Panc1 (cell line): ENCODE measurements at regions not wholly inside any gene's neighbourhood (a gene's known extent, or its start where the extent isn't known, plus 50 kb on each side); places are given as distances from the start of the nearest gene placed in this dataset.

Experiments
- ATAC-seq: fragments of 200-7000 bp; cut with Tn5 transposase; 2 replicates; pipeline ENCODE4 v1.9.1; 2020; ENCODE audit warnings: mild to moderate bottlenecking, moderate library complexity
- BruUV-seq: library from RNA; stranded (reverse); fragments of 400-500 nt; replicated peaks from 2 replicates; lab custom pipeline; 2021; lab: Mats Ljungman, UMichigan
- CTCF ChIA-PET: fragments of 300-600 bp; sonication (Branson Sonifier 250); formaldehyde crosslinking; loops from one replicate; lab custom pipeline; 2022; ENCODE audit warnings: antibody characterized with exemption; lab: Charles Lee
- POLR2A ChIA-PET: fragments of 300-600 bp; sonication (Branson Sonifier 250); formaldehyde crosslinking; loops from one replicate; lab custom pipeline; 2022; ENCODE audit warnings: antibody characterized with exemption; lab: Charles Lee
- DNase-seq: peaks from one replicate; pipeline ENCODE4 v3.0.0-alpha.2; 2010; ENCODE audit warnings: low read depth, low spot score
- H3K27ac ChIP-seq: 2 replicates; pipeline ENCODE4 v1.5.1; 2011; ENCODE audit warnings: mild to moderate bottlenecking, low read length, inconsistent platforms
- H3K27me3 ChIP-seq: fragments of 200-500 bp; sonication (Bioruptor generic); 2 replicates; pipeline ENCODE4 v1.6.0; 2014; ENCODE audit warnings: low read length, inconsistent platforms; ENCODE audit not compliant: control insufficient read depth, insufficient read depth
- H3K36me3 ChIP-seq: fragments of 200-500 bp; sonication (Bioruptor generic); 2 replicates; pipeline ENCODE4 v1.5.1; 2014; ENCODE audit warnings: inconsistent platforms, mild to moderate bottlenecking, low read length, moderate library complexity; ENCODE audit not compliant: control insufficient read depth, insufficient read depth
- H3K4me1 ChIP-seq: 2 replicates; pipeline ENCODE4 v1.5.1; 2011; ENCODE audit warnings: inconsistent platforms, mild to moderate bottlenecking, low read length, moderate library complexity; ENCODE audit not compliant: control insufficient read depth, insufficient read depth
- H3K4me3 ChIP-seq, 2 experiments: 2 replicates each; pipeline ENCODE4 v1.5.1; 2011 to 2012; ENCODE audit warnings: low read depth in 2 of 2, low read length in 2 of 2, mild to moderate bottlenecking in 2 of 2, inconsistent platforms in 1 of 2, moderate library complexity in 1 of 2
- H3K9me3 ChIP-seq: fragments of 200-500 bp; sonication (Bioruptor generic); 2 replicates; pipeline ENCODE4 v1.5.1; 2014; ENCODE audit warnings: low read depth, mild to moderate bottlenecking, inconsistent platforms, low read length, moderate library complexity; ENCODE audit not compliant: control insufficient read depth, insufficient read depth
- CTCF ChIP-seq: fragments of 450-650 bp; IDR thresholded peaks from 2 replicates; pipeline ENCODE4 v1.5.1; 2017; ENCODE audit warnings: mild to moderate bottlenecking
- POLR2AphosphoS5 ChIP-seq: IDR thresholded peaks from 2 replicates; pipeline ENCODE4 v1.6.1; 2012; ENCODE audit warnings: mild to moderate bottlenecking, low read depth, low read length, moderate library complexity
- REST ChIP-seq, 2 experiments: IDR thresholded peaks; 2 replicates each; pipeline ENCODE4 v1.6.1; 2011 to 2012; ENCODE audit warnings: low read depth in 2 of 2, control low read depth in 1 of 2, low read length in 1 of 2, mild to moderate bottlenecking in 1 of 2, moderate library complexity in 1 of 2; ENCODE audit not compliant: insufficient read depth in 1 of 2
- SIN3A ChIP-seq: IDR thresholded peaks from 2 replicates; pipeline ENCODE4 v1.6.1; 2012; ENCODE audit warnings: low read depth, mild to moderate bottlenecking, low read length, moderate library complexity, borderline replicate concordance; ENCODE audit not compliant: insufficient read depth
- TCF7L2 ChIP-seq: IDR thresholded peaks from 2 replicates; pipeline ENCODE4 v1.6.1; 2011; ENCODE audit warnings: mild to moderate bottlenecking, low read depth, low read length, inconsistent platforms
- in situ Hi-C: cut with HindIII; loops from 2 replicates; pipeline ENCODE4 v1.10.0; 2016; ENCODE audit warnings: low sequenced_read_pairs, low pct_unique_long_range_greater_than_20kb
- intact Hi-C: fragments of 100-400 bp; cut with micrococcal nuclease; formaldehyde crosslinking; loops from one replicate; pipeline ENCODE4 v1.10.0; 2022; ENCODE audit not compliant: unreplicated experiment

GRCh38 chr20:16816192-16816591 lies 68.0 kb downstream of the OTOR start:
- Histone ChIP-seq H3K4me1 (no peaks in the 10 kb centered on the region), H3K9me3 (no peaks in the 10 kb centered on the region), H3K4me3 (no peak overlapping the region), H3K27ac (no peak overlapping the region), H3K36me3 (no peaks in the 10 kb centered on the region), H3K27me3 (peaks cover 12% of the 10 kb centered on the region)
- ATAC-seq (no peak), DNase-seq (no peak)
- BruUV-seq: no TSS peak
- ChIA-PET CTCF (no interaction called here), POLR2A (no interaction called here)
- no peak for TF ChIP-seq CTCF
- TF ChIP-seq POLR2AphosphoS5: no peak
- TF ChIP-seq REST (IDR thresholded peaks at IDR 0.05; ENCODE audit: insufficient read depth in 1 of 2, low read depth in 2 of 2, low read length in 1 of 2): no peak
- no peak for TF ChIP-seq TCF7L2
- TF ChIP-seq SIN3A: no peak
- intact Hi-C loops (no loop called here), in situ Hi-C loops (no loop called here)

GRCh38 chr20:16819483-16819882 lies 71.3 kb downstream of the OTOR start:
- DNase-seq: no peak
- in situ Hi-C loops: no loop called here
- CTCF ChIA-PET: no interaction called here
- Histone ChIP-seq H3K36me3 (no peaks in the 10 kb centered on the region), H3K9me3 (no peaks in the 10 kb centered on the region), H3K27ac (no peak overlapping the region), H3K4me3 (no peak overlapping the region), H3K27me3 (peaks cover 9% of the 10 kb centered on the region), H3K4me1 (no peaks in the 10 kb centered on the region)
- no TSS peak for BruUV-seq
- POLR2A ChIA-PET: no interaction called here
- ATAC-seq: no peak
- TF ChIP-seq POLR2AphosphoS5: no peak
- TF ChIP-seq TCF7L2: no peak
- TF ChIP-seq CTCF: no peak
- no peak for TF ChIP-seq REST (IDR thresholded peaks at IDR 0.05; ENCODE audit: insufficient read depth in 1 of 2, low read depth in 2 of 2, low read length in 1 of 2)
- TF ChIP-seq SIN3A: no peak
- intact Hi-C loops: no loop called here
